Ammon's horn (tissue), 1 donor: ENCODE measurements at regions not wholly inside any gene's neighbourhood (a gene's known extent, or its start where the extent isn't known, plus 50 kb on each side); places are given as distances from the start of the nearest gene placed in this dataset.

ENCODE experiments used
- DNase-seq: peaks from one replicate; pipeline ENCODE4 v3.0.0-alpha.2; 2016; ENCODE audit warnings: low spot score

DNA sequence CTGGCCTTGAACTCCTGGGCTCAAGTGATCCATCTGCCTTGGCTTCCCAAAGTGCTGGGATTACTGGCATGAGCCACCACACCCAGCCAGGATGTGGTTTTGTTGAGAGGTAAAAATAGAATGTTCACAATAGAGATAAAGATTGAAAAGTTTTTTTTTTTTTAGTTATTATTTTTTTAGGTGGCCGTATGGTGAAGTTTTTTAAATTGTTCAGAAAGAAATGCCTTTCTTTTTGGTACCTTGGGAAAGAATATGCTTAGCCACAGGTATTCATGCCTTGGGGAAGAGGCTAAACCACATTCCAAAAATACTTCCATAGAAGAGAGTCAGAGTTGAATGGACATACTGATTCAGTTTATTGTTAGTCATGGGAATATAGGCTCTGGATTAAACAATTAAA is 143.4 kb downstream of the C11orf91 start:
- no peak for DNase-seq

DNA sequence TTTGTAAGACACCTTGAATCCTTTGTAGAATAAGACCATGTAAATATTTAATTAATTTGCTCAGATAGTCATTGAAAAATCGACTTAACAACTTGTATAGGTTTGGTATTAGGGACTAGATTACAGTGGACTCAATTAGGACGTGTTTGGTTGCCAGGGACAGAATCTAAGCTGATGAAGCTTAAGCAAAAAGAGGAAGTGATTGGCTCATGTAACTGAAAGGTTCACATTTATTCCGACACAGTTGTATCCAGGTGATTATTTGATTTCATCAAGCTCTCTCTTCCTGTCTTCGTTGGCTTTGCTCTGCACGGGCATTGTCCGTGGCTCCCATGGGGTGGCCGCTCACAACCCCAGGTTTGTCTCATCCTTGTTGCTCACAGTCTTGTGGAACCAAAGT is 146.4 kb downstream of the C11orf91 start:
- no peak for DNase-seq

DNA sequence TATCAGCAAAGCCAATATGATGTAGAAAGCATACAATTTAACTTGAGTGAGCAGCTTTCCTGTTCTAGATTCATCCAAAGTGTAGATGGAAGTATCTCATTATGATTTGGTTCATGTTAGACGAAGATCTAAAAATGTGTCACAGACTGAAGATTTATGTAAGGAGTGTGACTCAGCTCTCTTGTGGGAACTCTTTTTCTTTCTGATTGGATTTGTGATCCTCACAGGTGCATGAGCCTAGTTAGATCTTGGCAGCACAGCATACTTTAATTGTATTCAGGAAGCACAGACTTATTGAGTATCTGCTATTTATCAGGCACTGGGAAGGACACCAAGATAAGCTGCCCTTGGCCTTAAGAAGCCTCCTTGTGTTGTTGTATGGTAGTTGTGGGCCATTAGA is 147.1 kb downstream of the C11orf91 start:
- DNase-seq = no peak

DNA sequence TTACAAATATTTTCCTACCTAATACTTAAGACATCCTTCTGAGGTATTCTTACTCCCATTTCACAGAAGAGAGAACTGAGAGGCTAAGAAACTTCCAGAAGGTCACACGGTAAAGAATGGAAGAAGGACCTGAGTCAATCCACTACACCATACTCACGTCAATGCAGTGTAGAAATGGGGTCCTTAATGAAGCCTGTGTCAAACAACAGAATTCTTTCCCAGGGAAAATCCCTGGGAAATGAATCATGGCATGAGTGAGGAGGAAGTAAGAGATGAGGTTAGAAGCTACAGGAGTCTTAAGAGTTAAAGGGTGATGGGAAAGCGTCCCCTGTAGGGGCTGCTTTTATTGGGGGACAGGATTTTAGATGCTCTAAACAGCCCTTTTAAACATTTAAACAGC is 147.9 kb downstream of the C11orf91 start:
- DNase-seq = no peak

DNA sequence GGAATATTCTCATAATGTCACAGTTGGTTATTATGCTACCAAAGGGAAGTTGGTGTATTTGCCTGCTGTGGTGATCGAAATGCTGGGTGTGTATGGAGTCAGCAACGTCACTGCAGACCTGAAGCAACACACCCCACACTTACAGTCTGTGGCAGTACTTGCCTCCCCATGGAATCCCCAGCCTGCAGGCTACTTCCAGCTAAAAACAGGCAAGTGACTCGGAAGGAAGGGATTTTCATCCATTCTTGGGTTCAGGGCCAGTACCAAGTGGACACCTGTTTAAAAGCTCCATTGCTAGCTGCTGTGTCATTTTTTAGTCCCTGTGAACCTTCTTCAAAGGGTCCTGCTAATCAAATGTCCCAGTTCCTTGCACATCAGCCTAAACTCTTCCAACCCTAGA is 149.6 kb downstream of the C11orf91 start:
- DNase-seq = no peak

DNA sequence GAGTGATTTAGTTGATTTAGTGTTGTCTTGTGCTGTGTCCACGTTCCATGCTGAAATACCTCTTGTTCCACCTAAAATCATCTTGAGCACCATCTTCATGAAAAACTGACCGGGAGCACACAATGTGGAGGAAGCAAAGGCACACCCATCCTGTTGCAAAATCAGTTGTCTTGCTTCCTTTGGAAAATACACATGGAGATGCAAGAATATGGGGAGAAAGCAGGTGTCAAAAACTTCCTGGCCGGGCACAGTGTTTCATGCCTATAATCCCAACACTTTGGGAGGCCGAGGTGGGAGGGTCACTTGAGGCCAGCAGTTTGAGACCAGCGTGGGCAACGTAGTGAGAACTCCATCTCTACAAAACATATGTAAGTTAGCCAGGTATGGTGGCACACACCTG is 151.1 kb downstream of the C11orf91 start:
- no peak for DNase-seq

DNA sequence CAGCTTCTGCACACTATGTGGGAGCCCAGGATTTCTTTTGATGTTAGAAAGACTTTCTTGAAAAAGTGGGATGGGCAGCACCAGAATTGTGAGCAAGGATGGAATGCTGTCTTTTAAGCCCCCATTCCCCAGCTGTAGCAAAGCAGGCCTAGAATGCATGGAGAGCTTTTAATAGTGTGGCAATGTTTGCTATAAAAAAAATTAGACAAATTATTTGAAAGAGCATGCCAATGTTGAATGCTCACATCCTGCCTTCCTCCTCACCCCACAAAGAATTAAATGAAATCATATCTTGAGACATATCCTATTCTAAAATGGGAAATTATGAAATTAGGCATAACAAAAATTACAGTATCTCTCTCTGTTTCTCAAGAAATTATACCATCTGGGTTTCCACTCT is 154.7 kb downstream of the C11orf91 start:
- no peak for DNase-seq

DNA sequence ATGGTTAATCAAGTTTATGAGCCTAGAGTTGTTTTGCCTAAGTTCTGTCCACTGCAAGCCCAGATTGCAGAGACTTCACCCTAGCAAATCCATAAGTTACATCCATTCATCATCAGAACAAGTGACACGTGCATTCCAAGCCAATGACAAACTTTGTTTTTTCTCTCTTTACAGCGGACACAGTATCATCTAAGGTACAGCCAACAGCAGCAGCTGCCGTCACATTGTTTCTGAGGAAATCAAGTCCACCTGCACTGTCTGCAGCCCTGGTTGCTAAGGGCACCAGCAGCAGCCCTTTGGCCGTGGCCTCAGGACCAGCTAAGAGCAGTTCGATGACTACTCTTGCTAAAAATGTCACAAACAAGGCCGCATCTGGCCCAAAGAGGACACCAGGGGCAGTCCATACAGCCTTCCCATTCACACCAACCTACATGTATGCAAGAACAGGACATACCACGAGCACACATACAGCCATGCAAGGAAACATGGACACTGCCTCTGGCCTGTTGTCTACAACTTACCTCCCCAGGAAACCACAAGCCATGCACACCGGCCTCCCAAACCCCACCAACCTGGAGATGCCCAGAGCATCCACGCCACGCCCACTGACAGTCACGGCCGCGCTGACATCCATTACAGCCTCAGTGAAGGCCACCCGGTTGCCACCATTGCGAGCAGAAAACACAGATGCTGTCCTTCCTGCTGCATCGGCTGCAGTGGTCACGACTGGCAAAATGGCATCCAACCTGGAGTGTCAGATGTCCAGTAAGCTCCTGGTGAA is 155.8 kb downstream of the C11orf91 start:
- DNase-seq = no peak

DNA sequence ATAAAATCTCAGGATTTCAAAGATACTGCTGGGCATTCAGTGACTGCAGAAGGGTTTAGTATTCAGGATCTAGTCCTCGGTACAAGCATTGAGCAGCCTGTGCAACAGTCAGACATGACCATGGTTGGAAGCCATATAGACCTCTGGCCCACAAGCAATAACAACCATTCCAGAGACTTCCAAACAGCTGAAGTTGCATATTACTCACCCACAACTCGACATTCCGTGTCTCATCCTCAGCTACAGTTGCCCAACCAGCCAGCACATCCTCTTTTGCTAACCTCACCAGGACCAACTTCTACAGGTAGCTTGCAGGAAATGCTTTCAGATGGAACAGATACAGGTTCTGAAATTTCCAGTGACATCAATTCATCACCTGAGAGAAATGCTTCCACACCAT is 156.8 kb downstream of the C11orf91 start:
- DNase-seq = no peak

DNA sequence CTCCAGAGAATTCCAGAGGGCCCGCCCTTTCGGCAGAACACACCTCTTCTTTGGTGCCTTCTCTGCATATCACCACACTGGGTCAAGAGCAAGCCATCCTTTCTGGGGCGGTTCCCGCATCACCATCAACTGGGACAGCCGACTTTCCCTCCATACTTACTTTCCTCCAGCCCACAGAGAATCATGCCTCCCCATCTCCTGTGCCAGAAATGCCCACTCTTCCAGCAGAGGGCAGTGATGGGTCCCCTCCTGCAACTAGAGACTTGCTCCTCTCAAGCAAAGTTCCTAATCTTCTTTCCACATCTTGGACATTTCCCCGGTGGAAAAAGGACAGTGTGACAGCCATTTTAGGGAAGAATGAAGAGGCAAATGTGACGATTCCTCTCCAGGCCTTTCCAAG is 157.7 kb downstream of the C11orf91 start:
- DNase-seq = peak; percentile 57

DNA sequence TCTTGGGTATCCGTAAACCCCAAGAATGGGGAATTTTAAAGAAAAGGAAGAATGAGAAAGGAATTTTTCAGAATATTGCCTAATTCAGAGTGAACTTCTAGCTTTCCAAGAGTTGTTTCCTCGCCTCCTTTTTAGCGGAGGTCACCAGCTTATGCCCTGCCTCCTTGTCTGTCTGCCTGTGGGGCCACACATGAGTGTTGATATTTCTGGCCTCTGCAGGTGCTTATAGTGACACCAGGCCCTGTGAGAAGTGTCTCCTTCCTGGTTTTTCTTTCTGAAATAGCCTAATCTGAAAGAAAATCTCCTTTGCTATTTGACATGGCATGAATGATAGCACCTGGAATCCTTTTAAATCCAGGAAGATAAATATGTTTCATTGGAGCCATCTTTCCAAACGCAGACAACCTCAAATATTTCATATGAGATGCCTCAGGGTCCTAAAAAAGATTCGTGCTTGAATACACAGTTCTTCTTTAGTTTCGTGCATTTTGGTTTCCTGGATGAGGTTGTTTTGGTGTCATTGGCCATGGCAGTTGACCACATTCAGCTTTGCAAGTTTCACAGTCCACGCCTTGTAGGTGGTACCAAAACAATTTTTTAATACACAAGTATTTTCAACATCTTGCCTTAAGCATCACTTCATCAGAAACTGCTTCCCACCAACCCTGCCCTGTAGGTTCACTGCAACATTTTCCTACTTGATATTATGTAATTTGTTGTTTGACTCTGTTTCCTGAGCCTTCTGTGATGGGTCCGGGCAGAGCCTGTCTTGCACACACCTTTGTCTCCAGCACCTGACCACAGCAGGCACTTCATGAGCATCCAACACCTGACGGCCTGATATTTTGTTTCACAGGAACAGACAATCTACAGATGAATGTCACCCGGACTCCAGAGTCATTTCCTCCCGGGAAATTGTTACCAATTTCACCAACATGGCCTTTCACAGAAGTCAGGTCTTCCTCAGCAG is 159.4 kb downstream of the C11orf91 start:
- DNase-seq = no peak

DNA sequence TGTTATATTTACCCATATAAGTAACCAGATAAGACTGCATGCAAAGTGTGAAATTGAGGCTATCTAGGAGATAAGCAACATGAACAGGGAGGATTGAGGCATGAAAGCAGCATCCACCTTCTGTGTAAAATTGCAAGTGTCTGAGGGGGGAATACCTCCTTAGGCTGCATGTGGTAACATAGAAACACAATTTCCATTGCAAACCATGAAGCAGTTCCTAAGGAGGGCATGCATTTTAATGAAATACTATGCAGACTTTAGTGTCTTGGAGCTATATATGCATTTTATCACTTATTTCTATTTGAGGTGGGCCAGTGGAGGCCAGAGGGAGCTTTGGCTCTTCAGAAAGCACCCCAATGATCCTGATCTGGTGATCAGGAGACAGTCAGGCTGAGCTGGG is 160.2 kb downstream of the C11orf91 start:
- no peak for DNase-seq

DNA sequence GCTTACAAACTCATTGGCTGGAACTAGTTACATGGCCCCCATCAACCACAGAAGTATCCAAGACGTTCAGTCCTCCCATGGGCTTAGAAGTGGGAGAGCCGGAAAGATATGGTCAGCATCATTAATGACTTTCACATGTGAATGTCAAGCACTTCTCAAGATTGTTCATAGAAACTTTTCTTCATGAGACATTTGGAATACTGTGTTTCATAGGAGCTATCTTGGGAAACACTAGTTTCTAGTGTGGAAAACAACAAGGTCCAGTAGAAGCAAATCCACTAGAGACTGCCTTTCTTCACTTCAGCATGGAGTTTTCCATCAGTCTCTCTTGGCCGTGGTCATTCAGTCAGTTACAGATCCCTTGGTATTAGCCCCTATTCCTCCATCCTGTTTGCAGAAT is 160.9 kb downstream of the C11orf91 start:
- no peak for DNase-seq

DNA sequence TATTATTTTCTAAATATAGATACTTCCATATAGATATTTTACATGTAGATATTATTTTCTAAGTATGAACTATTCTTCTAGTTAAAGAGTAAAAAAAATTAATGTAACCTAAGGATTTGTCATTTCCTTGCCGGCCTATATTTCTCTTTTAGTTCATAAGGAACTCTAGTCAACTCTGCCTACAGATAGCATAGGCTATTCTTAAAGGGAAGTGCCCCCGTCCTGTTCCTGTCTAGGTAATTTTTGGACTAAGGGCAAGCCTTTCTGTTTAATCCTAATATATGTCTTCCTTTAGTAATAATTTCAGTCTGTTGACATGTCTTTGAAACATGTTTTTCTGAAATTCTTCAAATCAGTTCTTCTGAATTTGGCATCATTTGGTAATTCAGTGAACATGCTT is 161.9 kb downstream of the C11orf91 start:
- no peak for DNase-seq

DNA sequence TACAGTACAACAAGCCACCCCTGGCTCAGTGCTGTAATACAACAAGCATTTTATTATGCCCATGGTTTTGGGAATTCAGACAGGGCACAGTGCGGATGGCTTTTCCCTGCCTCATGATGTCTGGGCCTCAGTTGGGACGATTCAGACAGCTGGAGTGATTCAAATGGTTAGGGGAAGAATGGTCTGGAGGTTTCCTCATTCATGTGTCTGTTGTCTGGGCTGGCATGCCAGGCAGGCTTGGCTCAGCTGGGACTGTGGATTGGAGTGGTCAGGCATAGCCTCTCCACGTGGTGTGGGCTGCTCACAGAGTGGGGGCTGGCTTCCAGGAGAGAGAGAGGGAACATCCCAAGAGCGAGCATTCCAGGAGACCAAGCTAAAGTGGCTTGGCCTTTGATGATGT is 164.4 kb downstream of the C11orf91 start:
- no peak for DNase-seq

DNA sequence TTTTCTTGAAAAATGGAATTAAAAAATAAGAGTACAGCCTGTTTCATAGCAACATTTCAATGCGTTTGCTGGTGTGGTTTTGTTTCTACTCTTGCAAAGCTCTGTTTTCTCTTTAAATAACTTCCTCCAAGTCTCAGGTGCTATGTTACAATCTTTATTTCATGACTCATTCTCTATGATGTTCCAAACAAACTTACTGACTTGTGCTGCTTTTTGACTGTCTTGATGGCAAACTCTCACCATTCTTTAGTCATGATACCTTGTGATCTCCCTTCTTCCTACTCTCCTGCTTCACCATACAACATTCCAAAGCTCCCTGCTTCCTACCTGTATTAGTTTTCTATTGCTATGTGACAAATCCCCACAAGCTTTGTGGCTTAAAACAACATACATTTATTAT is 166.1 kb downstream of the C11orf91 start:
- DNase-seq = no peak

DNA sequence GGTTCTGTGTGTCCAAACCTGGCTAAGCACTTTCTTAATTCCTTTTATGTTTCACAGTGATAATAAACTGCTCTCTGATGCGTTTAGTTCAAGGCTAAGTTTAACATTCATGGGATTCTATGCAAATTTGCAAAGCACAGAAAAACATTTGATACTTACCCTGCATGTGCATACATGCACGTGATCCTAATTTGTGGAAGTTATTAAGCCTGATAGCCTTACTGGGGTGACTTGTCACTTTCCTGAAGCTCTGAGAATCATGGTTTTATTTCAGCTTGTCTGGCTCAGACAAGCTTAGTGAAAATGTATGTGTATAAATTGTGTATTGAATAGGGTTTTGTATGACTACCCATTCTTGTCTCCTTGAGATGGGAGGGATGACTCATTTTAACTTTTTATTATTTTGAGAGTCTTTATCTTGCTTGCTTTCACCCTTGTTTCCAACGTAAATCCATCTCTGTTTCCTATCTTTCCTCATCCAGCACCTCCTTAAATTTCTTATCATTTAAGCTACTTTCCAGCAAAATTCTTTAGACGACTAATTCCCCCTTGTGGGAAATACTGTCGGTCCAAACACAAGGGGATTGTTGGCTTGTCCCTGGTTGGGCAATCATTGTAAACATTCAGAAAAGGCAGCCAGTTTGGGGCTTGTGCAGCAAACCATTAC is 167.1 kb downstream of the C11orf91 start:
- no peak for DNase-seq

DNA sequence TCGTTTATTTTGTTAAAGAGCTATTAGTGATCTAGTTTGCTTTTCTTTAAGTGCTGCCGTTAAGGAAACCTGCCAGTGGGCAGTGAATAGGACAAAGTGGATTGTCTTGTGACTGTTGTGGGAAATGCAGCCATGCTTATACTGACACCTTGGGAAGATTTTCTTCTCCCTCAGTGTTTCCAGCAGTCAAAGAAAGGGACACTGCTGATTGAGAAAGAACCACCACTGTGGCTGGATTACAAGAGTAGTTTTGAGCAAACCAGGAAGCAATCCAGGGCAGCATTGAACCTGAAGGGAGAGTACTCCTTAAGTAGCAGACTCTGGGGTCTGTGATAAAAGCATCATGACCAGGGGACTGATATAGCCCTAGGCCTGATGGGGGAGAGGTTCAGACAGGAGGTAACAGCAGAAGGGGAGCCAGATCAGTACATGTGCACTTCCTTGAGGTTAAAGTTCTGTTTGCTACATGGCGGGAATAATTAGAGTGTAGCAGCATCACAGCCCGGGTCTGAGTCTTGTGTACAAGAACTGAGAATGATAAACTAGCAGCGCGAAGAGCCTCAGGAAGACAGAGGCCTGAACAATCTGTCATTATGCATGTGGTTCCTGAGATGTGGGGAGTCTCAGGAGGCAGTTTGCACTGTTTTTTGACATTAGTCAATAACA is 167.8 kb downstream of the C11orf91 start:
- DNase-seq = no peak

DNA sequence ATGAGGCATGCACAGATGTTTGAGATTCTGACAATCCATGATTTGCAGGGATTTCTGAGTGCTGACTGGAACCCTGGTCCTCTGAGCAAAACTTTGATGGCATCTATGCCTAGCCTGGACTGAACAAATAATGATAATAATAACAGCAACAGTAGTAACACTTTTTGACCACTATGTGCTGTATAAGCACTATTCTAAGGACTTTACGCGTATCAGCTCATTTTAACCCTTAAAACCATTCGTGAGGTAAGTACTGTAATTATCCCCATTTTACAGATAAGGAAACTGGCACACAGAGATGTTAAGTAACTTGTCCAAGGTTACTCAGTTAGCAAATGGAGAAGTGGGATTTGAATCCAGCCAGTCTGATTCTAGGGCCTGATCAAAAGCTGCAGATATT is 168.4 kb downstream of the C11orf91 start:
- no peak for DNase-seq

DNA sequence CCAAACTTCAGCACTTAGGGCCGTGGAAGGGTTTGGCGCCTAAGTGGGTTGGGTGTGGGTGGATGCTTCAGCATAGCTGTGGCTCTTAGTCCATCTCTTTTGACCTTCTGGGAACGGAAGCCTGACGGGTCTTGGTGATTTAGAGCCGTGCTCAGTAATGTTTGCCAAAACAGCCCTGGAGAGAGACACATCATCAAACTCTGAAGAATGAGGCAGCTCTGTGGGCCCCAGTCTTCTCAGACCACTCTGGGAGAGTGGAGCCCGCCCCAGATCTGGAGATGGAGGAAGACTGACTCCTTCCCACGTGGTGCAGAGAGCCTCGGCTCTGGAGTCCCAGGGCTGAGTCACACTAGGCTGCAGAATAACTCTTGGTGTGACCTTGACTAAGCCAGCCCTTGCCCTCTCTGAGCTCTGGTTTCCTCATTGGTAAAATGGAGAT is 168.9 kb downstream of the C11orf91 start:
- no peak for DNase-seq

DNA sequence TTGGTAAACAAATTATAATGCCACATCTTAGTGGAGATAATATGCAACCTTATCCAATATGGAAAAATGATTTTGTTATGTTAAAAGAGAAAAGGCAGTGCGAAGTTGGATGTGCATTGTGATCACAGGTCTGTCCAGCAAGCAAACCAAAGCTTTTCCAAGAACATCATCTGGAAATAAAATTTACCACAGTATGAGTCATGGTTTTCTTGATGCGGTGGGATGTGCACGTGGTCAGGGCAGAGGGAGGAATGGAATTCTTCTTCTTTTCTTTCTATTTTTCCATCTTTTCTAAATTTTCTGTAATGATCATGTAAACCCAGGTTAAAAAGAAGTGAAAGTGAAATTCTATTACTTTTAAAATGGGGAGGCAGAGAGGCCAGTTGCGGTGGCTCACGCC is 169.8 kb downstream of the C11orf91 start:
- no peak for DNase-seq

DNA sequence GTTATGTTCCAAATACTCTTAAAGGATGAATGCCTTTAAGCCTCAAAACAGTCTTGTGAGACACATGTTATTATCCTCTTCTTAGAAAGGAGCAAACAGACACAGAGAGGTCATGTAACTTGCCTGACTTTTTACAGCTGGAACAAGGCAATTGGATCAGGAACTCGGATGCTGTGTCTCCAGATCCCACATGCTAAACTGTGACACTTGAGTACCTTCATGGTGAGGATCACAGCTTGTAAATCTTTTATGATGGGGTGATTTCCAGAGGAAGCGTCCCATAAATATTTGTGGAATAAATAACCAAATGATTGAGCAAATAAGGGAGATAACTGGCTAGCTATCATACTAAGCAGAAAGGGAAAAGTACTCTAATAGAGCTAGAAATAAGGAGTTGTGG is 171.2 kb downstream of the C11orf91 start:
- DNase-seq = no peak
